H1 (cell line): ENCODE measurements at regions not wholly inside any gene's neighbourhood (a gene's known extent, or its start where the extent isn't known, plus 50 kb on each side); places are given as distances from the start of the nearest gene placed in this dataset.
A peak's percentile ranks its signal among the peaks of the same experiment; 100 is the strongest.
"Not testable (repeated sequence)": the region's sequence is repeated elsewhere in the genome, so short reads cannot be mapped to it uniquely, and the experiment has no call there.

Experiments used
- CTCF ChIA-PET: fragments of 300-600 bp; sonication (Branson Sonifier 250); formaldehyde crosslinking; loops from one replicate; lab custom pipeline; 2021; ENCODE audit not compliant: partially characterized antibody; lab: Charles Lee
- POLR2A ChIA-PET: fragments of 300-600 bp; sonication (Branson Sonifier 250); formaldehyde crosslinking; loops from one replicate; lab custom pipeline; 2021; ENCODE audit warnings: inconsistent platforms; ENCODE audit not compliant: partially characterized antibody; lab: Charles Lee
- DNase-seq, 2 experiments: peaks; one replicate each; pipeline versions ENCODE4 v3.0.0 to v3.0.0-alpha.2; 2010 to 2022; ENCODE audit warnings: low spot score in 2 of 2, low read depth in 1 of 2, mixed read lengths in 1 of 2
- FAIRE-seq: peaks from 2 replicates; lab custom pipeline; 2011; peaks lifted over from hg19 to GRCh38; lab: Jason Lieb, UNC
- H2AFZ ChIP-seq: 2 replicates; pipeline ENCODE4 v1.8.1; 2012; ENCODE audit warnings: low read length, inconsistent platforms
- H2AK5ac ChIP-seq: 2 replicates; pipeline ENCODE4 v1.6.1; 2013; ENCODE audit warnings: low read depth, low read length
- H2BK120ac ChIP-seq: replicated peaks from 2 replicates; pipeline ENCODE3; 2013; ENCODE audit warnings: low read depth, low read length, inconsistent platforms
- H2BK12ac ChIP-seq: 2 replicates; pipeline ENCODE4 v1.6.1; 2013; ENCODE audit warnings: low read depth, low read length
- H2BK15ac ChIP-seq: 2 replicates; pipeline ENCODE4 v1.6.1; 2013; ENCODE audit warnings: low read length
- H2BK20ac ChIP-seq: 2 replicates; pipeline ENCODE4 v1.6.1; 2013; ENCODE audit warnings: low read length
- H2BK5ac ChIP-seq: 2 replicates; pipeline ENCODE4 v1.6.1; 2013; ENCODE audit warnings: low read depth, low read length
- H3K14ac ChIP-seq: 2 replicates; pipeline ENCODE4 v1.6.1; 2013; ENCODE audit warnings: inconsistent platforms; ENCODE audit not compliant: insufficient read length
- H3K18ac ChIP-seq: 2 replicates; pipeline ENCODE4 v1.6.1; 2013; ENCODE audit warnings: low read length; ENCODE audit errors: extremely low read depth
- H3K23ac ChIP-seq: 2 replicates; pipeline ENCODE4 v1.6.1; 2013; ENCODE audit warnings: inconsistent platforms; ENCODE audit not compliant: insufficient read length
- H3K23me2 ChIP-seq: 2 replicates; pipeline ENCODE4 v1.6.1; 2013; ENCODE audit warnings: low read depth, low read length
- H3K27ac ChIP-seq: 2 replicates; pipeline ENCODE4 v1.6.1; 2011; ENCODE audit warnings: low read depth, low read length, inconsistent platforms
- H3K27me3 ChIP-seq, 4 experiments: replicated peaks in 1 of 4; 1 replicate in 1 of 4; 2 replicates in 3 of 4; pipeline versions ENCODE4 v1.6.1 to v1.8.1; 2011 to 2013; ENCODE audit warnings: low read length in 3 of 4, mild to moderate bottlenecking in 3 of 4, inconsistent platforms in 2 of 4, mixed read lengths in 2 of 4, moderate library complexity in 1 of 4; ENCODE audit not compliant: control insufficient read depth in 3 of 4, insufficient read depth in 3 of 4; ENCODE audit errors: extremely low read depth in 1 of 4
- H3K36me3 ChIP-seq, 4 experiments: 2 replicates each; pipeline versions ENCODE4 v1.6.1 to v1.8.1; 2011 to 2013; ENCODE audit warnings: mild to moderate bottlenecking in 4 of 4, low read length in 3 of 4, moderate library complexity in 2 of 4, control low read depth in 1 of 4, inconsistent platforms in 1 of 4; ENCODE audit not compliant: insufficient read depth in 4 of 4, control insufficient read depth in 2 of 4
- H3K4ac ChIP-seq: replicated peaks from 2 replicates; pipeline ENCODE3; 2013; ENCODE audit warnings: low read length, low read depth, mixed read lengths, inconsistent platforms; ENCODE audit not compliant: insufficient read length
- H3K4me1 ChIP-seq, 4 experiments: replicated peaks in 1 of 4; 1 replicate in 1 of 4; 2 replicates in 3 of 4; pipeline versions ENCODE4 v1.6.1 to v1.8.1; 2011 to 2013; ENCODE audit warnings: low read length in 3 of 4, inconsistent platforms in 2 of 4, mixed read lengths in 1 of 4; ENCODE audit not compliant: insufficient read depth in 4 of 4, control insufficient read depth in 3 of 4
- H3K4me2 ChIP-seq, 2 experiments: 2 replicates each; pipeline versions ENCODE4 v1.6.1 to v1.8.1; 2011 to 2013; ENCODE audit warnings: low read depth in 2 of 2, low read length in 2 of 2, control low read depth in 1 of 2, inconsistent platforms in 1 of 2, mild to moderate bottlenecking in 1 of 2; ENCODE audit not compliant: insufficient read depth in 1 of 2
- H3K4me3 ChIP-seq, 4 experiments: fragments of 200-600, 300-600 bp in 1 of 4; sonication (generic), shearing (Covaris generic), sonication (Bioruptor Twin) in 1 of 4; 2 replicates each; pipeline versions ENCODE4 v1.5.1 to v1.8.1; 2011 to 2016; ENCODE audit warnings: low read length in 4 of 4, low read depth in 3 of 4, control low read depth in 2 of 4, inconsistent platforms in 2 of 4, mild to moderate bottlenecking in 2 of 4, mixed read lengths in 1 of 4, moderate library complexity in 1 of 4; ENCODE audit not compliant: insufficient read depth in 2 of 4; ENCODE audit errors: extremely low read depth in 1 of 4
- H3K56ac ChIP-seq: replicated peaks from 2 replicates; pipeline ENCODE3; 2013; ENCODE audit warnings: low read depth, mild to moderate bottlenecking, mixed read lengths, low read length, inconsistent platforms; ENCODE audit not compliant: insufficient read length
- H3K79me1 ChIP-seq: 2 replicates; pipeline ENCODE4 v1.6.1; 2013; ENCODE audit warnings: low read depth, low read length, control low read depth
- H3K79me2 ChIP-seq, 2 experiments: 2 replicates each; pipeline versions ENCODE4 v1.6.1 to v1.8.1; 2012 to 2013; ENCODE audit warnings: low read length in 2 of 2, mild to moderate bottlenecking in 2 of 2, inconsistent platforms in 1 of 2; ENCODE audit not compliant: insufficient read depth in 2 of 2, control insufficient read depth in 1 of 2
- H3K9ac ChIP-seq, 4 experiments: replicated peaks in 1 of 4; 1 replicate in 1 of 4; 2 replicates in 3 of 4; pipeline versions ENCODE4 v1.6.1 to v1.8.1; 2011 to 2013; ENCODE audit warnings: low read depth in 3 of 4, low read length in 3 of 4, control low read depth in 2 of 4, mild to moderate bottlenecking in 2 of 4, moderate library complexity in 2 of 4, inconsistent platforms in 1 of 4; ENCODE audit errors: extremely low read depth in 1 of 4
- H3K9me3 ChIP-seq, 2 experiments: 2 replicates each; pipeline versions ENCODE4 v1.6.1 to v1.8.1; 2012 to 2013; ENCODE audit warnings: mild to moderate bottlenecking in 2 of 2, moderate library complexity in 2 of 2, control low read depth in 1 of 2, inconsistent platforms in 1 of 2, low read depth in 1 of 2, low read length in 1 of 2, mixed read lengths in 1 of 2; ENCODE audit not compliant: insufficient read depth in 2 of 2
- H4K20me1 ChIP-seq, 2 experiments: replicated peaks in 1 of 2; 2 replicates each; pipeline versions ENCODE3 to v1.8.1; 2011 to 2013; ENCODE audit warnings: inconsistent platforms in 2 of 2, low read length in 2 of 2, mild to moderate bottlenecking in 1 of 2; ENCODE audit not compliant: insufficient read depth in 2 of 2, control insufficient read depth in 1 of 2
- H4K5ac ChIP-seq: 2 replicates; pipeline ENCODE4 v1.6.1; 2013; ENCODE audit warnings: low read length, low read depth, mixed read lengths, inconsistent platforms; ENCODE audit not compliant: insufficient read length
- H4K8ac ChIP-seq: 2 replicates; pipeline ENCODE4 v1.8.0; 2013; ENCODE audit warnings: mild to moderate bottlenecking, moderate library complexity, low read length, inconsistent platforms; ENCODE audit not compliant: insufficient read depth; ENCODE audit errors: extremely low read depth
- H4K91ac ChIP-seq: replicated peaks from 2 replicates; pipeline ENCODE3; 2013; ENCODE audit warnings: low read length, mixed read lengths, inconsistent platforms; ENCODE audit not compliant: insufficient read length
- WGBS, 2 experiments: shearing (Covaris generic) in 1 of 2; methylation state at CpG; one replicate each; pipeline versions ENCODE4 v1.1.6 to v1.1.7; 2013 to 2015; ENCODE audit warnings: low lambda C conversion rate in 2 of 2, mixed read lengths in 2 of 2, inconsistent platforms in 1 of 2, low coverage in 1 of 2, missing lambda C conversion rate in 1 of 2; ENCODE audit not compliant: insufficient replicate concordance in 2 of 2, insufficient coverage in 1 of 2, insufficient read length in 1 of 2; ENCODE audit errors: extremely low coverage in 1 of 2, missing lambda C conversion rate in 1 of 2; 5-methylcytosine and 5-hydroxymethylcytosine counted together

DNA sequence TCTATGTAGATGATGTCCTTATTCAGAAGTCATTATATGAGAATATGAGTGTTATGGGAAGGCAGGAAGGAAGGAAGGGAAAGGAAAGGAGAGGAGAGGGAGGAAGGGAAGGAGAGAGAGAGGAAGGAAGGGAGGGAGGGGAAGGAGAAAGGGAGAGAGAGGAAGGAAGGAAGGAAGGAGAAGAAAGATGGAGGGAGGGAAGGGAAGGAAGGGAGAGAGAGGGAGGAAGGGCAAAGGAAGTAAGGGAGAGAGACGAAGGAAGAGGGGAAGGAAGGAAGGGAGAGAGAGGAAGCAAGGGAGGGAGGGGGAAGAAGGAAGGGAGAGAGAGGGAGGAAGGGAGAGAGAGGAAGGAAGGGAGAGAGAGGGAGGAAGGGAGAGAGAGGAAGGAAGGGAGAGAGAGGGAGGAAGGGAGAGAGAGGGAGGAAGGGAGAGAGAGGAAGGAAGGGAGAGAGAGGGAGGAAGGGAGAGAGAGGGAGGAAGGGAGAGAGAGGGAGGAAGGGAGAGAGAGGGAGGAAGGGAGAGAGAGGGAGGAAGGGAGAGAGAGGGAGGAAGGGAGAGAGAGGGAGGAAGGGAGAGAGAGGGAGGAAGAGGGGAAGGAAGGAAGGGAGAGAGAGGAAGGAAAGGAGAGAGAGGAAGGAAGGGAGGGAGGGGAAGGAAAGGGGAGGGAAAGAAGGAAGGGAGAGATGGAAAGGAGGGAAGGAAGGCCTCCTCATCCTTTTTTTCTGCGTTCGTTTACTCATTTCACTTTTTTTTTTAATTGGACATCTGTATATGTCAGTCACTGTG, 103.0 kb upstream of the RBFOX1 start:
- FAIRE-seq, CTCF ChIA-PET, POLR2A ChIA-PET: not testable (repeated sequence)

More for the DNA sequence above, 103.0 kb upstream of the RBFOX1 start:
- H4K8ac ChIP-seq, H4K20me1 ChIP-seq, H2BK20ac ChIP-seq, H2BK15ac ChIP-seq, H3K36me3 ChIP-seq, H2BK120ac ChIP-seq, H3K27ac ChIP-seq, H2AFZ ChIP-seq, H3K14ac ChIP-seq, DNase-seq, H3K56ac ChIP-seq, H3K23me2 ChIP-seq, H3K4me3 ChIP-seq, H3K18ac ChIP-seq, H3K9ac ChIP-seq, H3K79me1 ChIP-seq, H3K27me3 ChIP-seq, H3K23ac ChIP-seq, H3K9me3 ChIP-seq, H4K5ac ChIP-seq, H3K4ac ChIP-seq, H3K79me2 ChIP-seq, H2BK12ac ChIP-seq, H2BK5ac ChIP-seq, H3K4me2 ChIP-seq: not testable (repeated sequence)
- H4K91ac ChIP-seq: peak overlapping the region; percentile 20
- peak overlapping the region; percentile 11; the same call in 1 of the 2 replicates for H2AK5ac ChIP-seq
- H3K4me1 ChIP-seq: peaks cover 6 to 15% (median 9%) of the 10 kb centered on the region in 4 experiments
- WGBS, 2 experiments: 7% methylated on average over 1 of the region's 3 CpGs; no CpG with 5 or more reads in 1 of the 2 experiments
